ENCODE measurements at regions not wholly inside any gene's neighbourhood (a gene's known extent, or its start where the extent isn't known, plus 50 kb on each side); places are given as distances from the start of the nearest gene placed in this dataset.

DNA sequence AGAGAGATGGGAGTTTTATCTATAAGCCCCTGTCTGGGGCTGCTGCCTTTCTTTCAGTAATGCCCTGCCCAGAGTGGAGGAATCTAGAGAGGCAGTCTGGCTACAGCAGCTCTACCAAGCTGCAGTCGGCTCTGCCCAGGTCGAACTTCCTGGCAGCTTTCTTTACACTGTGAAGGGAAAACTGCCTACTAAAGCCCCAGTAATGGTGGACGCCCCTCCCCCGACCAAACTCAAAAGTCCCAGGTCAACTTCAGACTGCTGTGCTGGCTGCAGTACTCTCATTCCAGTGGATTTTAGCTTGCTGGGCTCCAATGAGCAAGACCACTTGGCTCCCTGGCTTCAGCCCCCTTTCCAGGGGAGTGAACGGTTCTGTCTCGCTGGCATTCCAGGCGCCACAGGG lies 65.9 kb upstream of the RARB start:
- DNase-seq (ENCODE audit: low read depth), result no peak

- no peak for DNase-seq (ENCODE audit: low read depth)
Observed at GRCh38 chr3:25365636-25366035, 62.4 kb upstream of the RARB start.

- DNase-seq (ENCODE audit: low read depth), result no peak
Observed at GRCh38 chr3:25367025-25367424, 61.0 kb upstream of the RARB start.

- no peak for DNase-seq (ENCODE audit: low read depth)
Observed at GRCh38 chr3:25372167-25372566, 55.9 kb upstream of the RARB start.

GRCh38 chr3:25376340-25376739 lies 51.7 kb upstream of the RARB start:
- no peak for DNase-seq (ENCODE audit: low read depth)

DNA sequence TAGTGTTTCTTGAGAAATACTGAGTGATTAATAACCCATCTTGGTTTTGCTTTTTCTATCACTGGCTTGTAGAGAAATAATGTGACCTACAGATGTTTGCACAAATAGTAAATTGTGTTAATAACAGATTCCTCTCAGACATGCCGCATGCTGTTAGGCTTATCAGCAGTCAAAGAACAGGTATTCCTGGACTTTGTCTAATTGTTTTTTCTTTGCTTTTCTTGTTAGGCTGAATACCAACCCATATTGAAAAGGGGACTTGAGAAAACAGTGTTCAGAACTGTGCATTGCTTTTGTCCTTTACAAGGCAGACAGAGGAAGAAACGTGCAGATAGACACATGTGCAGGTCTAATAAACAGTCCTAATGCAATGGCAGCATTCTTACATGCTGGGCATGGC lies 51.0 kb upstream of the RARB start:
- no peak for DNase-seq (ENCODE audit: low read depth)

Measured in amniotic epithelial cell (primary cell).